Upper lobe of left lung (tissue), 4 donors: ENCODE measurements at regions not wholly inside any gene's neighbourhood (a gene's known extent, or its start where the extent isn't known, plus 50 kb on each side); places are given as distances from the start of the nearest gene placed in this dataset.

ENCODE experiments used
- EP300 ChIP-seq, 4 donors: sonication (generic); formaldehyde crosslinking; IDR thresholded peaks; one replicate each; pipeline ENCODE4 v1.5.1; 2017; ENCODE audit warnings: antibody characterized with exemption in 4 of 4, control low read depth in 2 of 4
- POLR2A ChIP-seq, 4 donors: fragments of 450-650 bp; IDR thresholded peaks; one replicate each; pipeline ENCODE4 v1.5.1; 2016 to 2017; ENCODE audit warnings: antibody characterized with exemption in 4 of 4, mild to moderate bottlenecking in 2 of 4
- POLR2AphosphoS5 ChIP-seq, 2 donors: sonication (generic); formaldehyde crosslinking; IDR thresholded peaks; one replicate each; pipeline ENCODE4 v1.5.1; 2017; ENCODE audit warnings: antibody characterized with exemption in 2 of 2
- TF ChIP-seq, protein P1 (sequence below), 6 experiments: fragments of 450-650 bp in 4 of 6; fragments of 200-600 bp in 2 of 6; sonication (generic) in 2 of 6; IDR thresholded peaks; one replicate each; pipeline ENCODE4 v1.5.1; 2016 to 2019; ENCODE audit warnings: antibody characterized with exemption in 6 of 6

DNA sequence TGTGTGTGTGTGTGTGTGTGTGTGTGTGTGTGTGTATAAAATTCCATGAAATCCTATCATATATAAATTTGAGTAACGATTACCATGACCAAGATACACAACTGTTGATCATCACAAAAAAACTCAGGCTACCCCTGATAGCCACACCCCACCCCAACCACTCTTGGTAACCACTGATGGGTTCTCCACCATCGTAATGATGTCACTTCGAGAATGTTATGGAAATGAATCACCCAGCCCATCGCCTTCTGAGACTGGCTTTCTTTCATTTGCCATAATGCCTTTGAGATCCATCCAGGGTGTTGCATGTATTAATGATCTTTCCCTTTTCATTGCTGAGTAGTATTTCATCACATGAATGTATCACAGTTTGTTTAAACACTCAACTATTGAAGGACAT lies 496.0 kb downstream of the MIAT start:
- TF ChIP-seq, protein P1, sequence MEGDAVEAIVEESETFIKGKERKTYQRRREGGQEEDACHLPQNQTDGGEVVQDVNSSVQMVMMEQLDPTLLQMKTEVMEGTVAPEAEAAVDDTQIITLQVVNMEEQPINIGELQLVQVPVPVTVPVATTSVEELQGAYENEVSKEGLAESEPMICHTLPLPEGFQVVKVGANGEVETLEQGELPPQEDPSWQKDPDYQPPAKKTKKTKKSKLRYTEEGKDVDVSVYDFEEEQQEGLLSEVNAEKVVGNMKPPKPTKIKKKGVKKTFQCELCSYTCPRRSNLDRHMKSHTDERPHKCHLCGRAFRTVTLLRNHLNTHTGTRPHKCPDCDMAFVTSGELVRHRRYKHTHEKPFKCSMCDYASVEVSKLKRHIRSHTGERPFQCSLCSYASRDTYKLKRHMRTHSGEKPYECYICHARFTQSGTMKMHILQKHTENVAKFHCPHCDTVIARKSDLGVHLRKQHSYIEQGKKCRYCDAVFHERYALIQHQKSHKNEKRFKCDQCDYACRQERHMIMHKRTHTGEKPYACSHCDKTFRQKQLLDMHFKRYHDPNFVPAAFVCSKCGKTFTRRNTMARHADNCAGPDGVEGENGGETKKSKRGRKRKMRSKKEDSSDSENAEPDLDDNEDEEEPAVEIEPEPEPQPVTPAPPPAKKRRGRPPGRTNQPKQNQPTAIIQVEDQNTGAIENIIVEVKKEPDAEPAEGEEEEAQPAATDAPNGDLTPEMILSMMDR (IDR thresholded peaks at IDR 0.05), result no peak
- TF ChIP-seq EP300 (IDR thresholded peaks at IDR 0.05) (no peak), POLR2AphosphoS5 (IDR thresholded peaks at IDR 0.05) (no peak), POLR2A (IDR thresholded peaks at IDR 0.05) (no peak)
